HL-60 (cell line): ENCODE measurements at regions not wholly inside any gene's neighbourhood (a gene's known extent, or its start where the extent isn't known, plus 50 kb on each side); places are given as distances from the start of the nearest gene placed in this dataset.

ENCODE experiments used
- DNase-seq, 2 experiments: peaks; one replicate each; pipeline ENCODE4 v3.0.0-alpha.2; 2010 to 2020; ENCODE audit warnings: low read depth in 1 of 2, low spot score in 1 of 2
- H3K27ac ChIP-seq: fragments of 250-450 bp; sonication (Bioruptor Pico); replicated peaks from 2 replicates; pipeline ENCODE4 v1.5.1; 2020; ENCODE audit warnings: mild to moderate bottlenecking, moderate library complexity
- H3K27me3 ChIP-seq: fragments of 250-450 bp; sonication (Bioruptor Pico); 2 replicates; pipeline ENCODE4 v1.5.1; 2021; ENCODE audit warnings: mild to moderate bottlenecking, moderate library complexity; ENCODE audit not compliant: insufficient read depth, poor library complexity, severe bottlenecking
- H3K4me3 ChIP-seq: replicated peaks from 2 replicates; pipeline ENCODE4 v1.5.1; 2011; ENCODE audit warnings: mild to moderate bottlenecking, control low read depth, low read length; ENCODE audit not compliant: insufficient read depth
- CTCF ChIP-seq: IDR thresholded peaks from one replicate; pipeline ENCODE4 v1.5.1; 2011; ENCODE audit warnings: low read length, control low read depth, inconsistent platforms; ENCODE audit not compliant: insufficient read depth
- GABPA ChIP-seq: IDR thresholded peaks from 2 replicates; pipeline ENCODE4 v1.6.1; 2012; ENCODE audit warnings: low read depth
- POLR2AphosphoS5 ChIP-seq: IDR thresholded peaks from 2 replicates; pipeline ENCODE4 v1.6.1; 2012; ENCODE audit warnings: low read depth
- SPI1 ChIP-seq: IDR thresholded peaks from 2 replicates; pipeline ENCODE4 v1.6.1; 2012; ENCODE audit warnings: low read depth, mild to moderate bottlenecking, borderline replicate concordance
- TF ChIP-seq, protein P1 (sequence below): IDR thresholded peaks from 2 replicates; pipeline ENCODE4 v1.6.1; 2012; ENCODE audit warnings: low read depth; ENCODE audit not compliant: insufficient replicate concordance

DNA sequence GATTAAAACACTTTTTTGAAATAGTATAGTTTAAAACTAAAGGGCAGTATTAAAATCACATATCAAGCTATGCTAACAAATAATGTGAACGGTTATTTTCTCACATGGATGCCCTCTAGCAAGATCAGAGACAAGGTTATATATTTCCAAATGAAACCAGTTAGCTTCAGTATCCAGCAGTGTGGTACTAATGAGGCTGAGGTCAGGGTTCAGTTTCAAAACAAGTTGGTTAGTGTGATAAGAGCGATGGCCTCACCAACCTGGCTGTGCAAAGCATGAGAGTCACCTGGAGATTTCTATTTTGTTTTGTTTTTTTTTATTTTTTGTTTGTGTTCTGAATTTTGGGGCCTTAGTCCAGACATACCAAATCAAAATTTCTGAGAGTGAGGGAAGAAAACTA is 352.2 kb upstream of the KITLG start:
- DNase-seq: no peak
- TF ChIP-seq, protein P1, sequence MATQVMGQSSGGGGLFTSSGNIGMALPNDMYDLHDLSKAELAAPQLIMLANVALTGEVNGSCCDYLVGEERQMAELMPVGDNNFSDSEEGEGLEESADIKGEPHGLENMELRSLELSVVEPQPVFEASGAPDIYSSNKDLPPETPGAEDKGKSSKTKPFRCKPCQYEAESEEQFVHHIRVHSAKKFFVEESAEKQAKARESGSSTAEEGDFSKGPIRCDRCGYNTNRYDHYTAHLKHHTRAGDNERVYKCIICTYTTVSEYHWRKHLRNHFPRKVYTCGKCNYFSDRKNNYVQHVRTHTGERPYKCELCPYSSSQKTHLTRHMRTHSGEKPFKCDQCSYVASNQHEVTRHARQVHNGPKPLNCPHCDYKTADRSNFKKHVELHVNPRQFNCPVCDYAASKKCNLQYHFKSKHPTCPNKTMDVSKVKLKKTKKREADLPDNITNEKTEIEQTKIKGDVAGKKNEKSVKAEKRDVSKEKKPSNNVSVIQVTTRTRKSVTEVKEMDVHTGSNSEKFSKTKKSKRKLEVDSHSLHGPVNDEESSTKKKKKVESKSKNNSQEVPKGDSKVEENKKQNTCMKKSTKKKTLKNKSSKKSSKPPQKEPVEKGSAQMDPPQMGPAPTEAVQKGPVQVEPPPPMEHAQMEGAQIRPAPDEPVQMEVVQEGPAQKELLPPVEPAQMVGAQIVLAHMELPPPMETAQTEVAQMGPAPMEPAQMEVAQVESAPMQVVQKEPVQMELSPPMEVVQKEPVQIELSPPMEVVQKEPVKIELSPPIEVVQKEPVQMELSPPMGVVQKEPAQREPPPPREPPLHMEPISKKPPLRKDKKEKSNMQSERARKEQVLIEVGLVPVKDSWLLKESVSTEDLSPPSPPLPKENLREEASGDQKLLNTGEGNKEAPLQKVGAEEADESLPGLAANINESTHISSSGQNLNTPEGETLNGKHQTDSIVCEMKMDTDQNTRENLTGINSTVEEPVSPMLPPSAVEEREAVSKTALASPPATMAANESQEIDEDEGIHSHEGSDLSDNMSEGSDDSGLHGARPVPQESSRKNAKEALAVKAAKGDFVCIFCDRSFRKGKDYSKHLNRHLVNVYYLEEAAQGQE: no peak
- no peak for TF ChIP-seq POLR2AphosphoS5
- no peak for TF ChIP-seq CTCF
- no peak for TF ChIP-seq GABPA
- no peak for TF ChIP-seq SPI1
- Histone ChIP-seq H3K4me3 (no peak overlapping the region), H3K27ac (no peak overlapping the region), H3K27me3 (no peaks in the 10 kb centered on the region)

DNA sequence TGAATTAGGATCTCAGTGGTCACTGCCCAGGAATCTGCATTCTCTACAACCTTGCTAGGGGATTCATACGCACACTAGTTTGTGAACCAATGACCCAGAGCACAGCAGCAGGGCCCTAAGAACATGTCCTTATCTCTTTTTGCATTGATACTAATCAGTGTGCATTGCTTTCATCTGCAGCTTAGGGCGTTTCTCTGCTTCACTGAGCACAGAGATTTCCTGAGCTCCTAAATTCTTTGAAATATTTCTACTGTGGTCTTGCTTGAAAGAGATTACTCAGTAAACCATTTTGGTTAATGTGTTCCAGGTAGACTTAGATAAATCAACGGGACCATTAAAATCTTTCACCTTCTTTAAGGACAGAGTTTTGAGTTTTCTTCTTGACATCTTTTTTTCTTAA is 351.3 kb upstream of the KITLG start:
- no peaks in the 10 kb centered on the region for H3K27me3 ChIP-seq
- no peak for DNase-seq
- no peak overlapping the region for H3K4me3 ChIP-seq
- H3K27ac ChIP-seq: no peak overlapping the region
- TF ChIP-seq GABPA (no peak), SPI1 (no peak), CTCF (no peak), POLR2AphosphoS5 (no peak)
- TF ChIP-seq, protein P1: no peak

DNA sequence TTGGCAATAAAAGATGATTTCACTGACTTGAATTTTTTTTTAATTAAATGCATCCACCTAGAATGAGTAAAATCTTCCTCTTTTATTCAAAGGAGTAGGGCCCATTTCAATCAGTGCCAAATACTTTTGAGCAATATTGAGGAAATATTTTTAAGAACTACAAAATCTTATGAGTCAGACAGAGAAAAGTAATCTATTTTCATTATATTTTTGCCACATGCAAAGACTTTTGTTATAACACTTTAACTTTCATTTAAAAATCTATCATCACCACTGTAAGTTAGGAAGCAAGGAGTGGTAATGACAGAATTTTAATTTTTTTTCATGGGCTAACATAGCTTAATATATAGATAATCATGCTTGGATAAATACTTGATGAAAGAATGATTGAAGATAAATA is 345.2 kb upstream of the KITLG start:
- TF ChIP-seq CTCF (no peak), GABPA (no peak), SPI1 (no peak), POLR2AphosphoS5 (no peak)
- TF ChIP-seq, protein P1: no peak
- Histone ChIP-seq H3K4me3 (no peak overlapping the region), H3K27ac (no peak overlapping the region), H3K27me3 (peaks cover 2% of the 10 kb centered on the region)
- no peak for DNase-seq
